Kidney capillary endothelial cell (primary cell): ENCODE measurements at regions not wholly inside any gene's neighbourhood (a gene's known extent, or its start where the extent isn't known, plus 50 kb on each side); places are given as distances from the start of the nearest gene placed in this dataset.
"Not testable (repeated sequence)": the region's sequence is repeated elsewhere in the genome, so short reads cannot be mapped to it uniquely, and the experiment has no call there.

Experiments
- DNase-seq: peaks from one replicate; pipeline ENCODE4 v3.0.0-alpha.2; 2018; ENCODE audit warnings: low spot score

- not testable (repeated sequence) for DNase-seq
Observed at GRCh38 chr14:27799066-27800028, 967.2 kb upstream of the FOXG1 start.

GRCh38 chr14:27817746-27818430 lies 948.7 kb upstream of the FOXG1 start:
- not testable (repeated sequence) for DNase-seq

- not testable (repeated sequence) for DNase-seq
Observed at GRCh38 chr14:27826149-27826548, 940.4 kb upstream of the FOXG1 start.

- DNase-seq, result not testable (repeated sequence)
Observed at GRCh38 chr14:27831978-27832377, 934.6 kb upstream of the FOXG1 start.

GRCh38 chr14:27833001-27833400 lies 933.6 kb upstream of the FOXG1 start:
- not testable (repeated sequence) for DNase-seq

- no peak for DNase-seq
Observed at GRCh38 chr14:27836386-27836785, 930.2 kb upstream of the FOXG1 start.

GRCh38 chr14:27845241-27845850 lies 921.2 kb upstream of the FOXG1 start:
- no peak for DNase-seq

GRCh38 chr14:27845902-27846301 lies 920.7 kb upstream of the FOXG1 start:
- DNase-seq, result no peak

GRCh38 chr14:27847480-27847879 lies 919.1 kb upstream of the FOXG1 start:
- DNase-seq, result not testable (repeated sequence)

GRCh38 chr14:27849193-27849592 lies 917.4 kb upstream of the FOXG1 start:
- not testable (repeated sequence) for DNase-seq

GRCh38 chr14:27862684-27863083 lies 903.9 kb upstream of the FOXG1 start:
- no peak for DNase-seq

GRCh38 chr14:27863166-27863565 lies 903.4 kb upstream of the FOXG1 start:
- DNase-seq, result no peak

GRCh38 chr14:27881063-27881462 lies 885.5 kb upstream of the FOXG1 start:
- DNase-seq, result no peak

- no peak for DNase-seq
Observed at GRCh38 chr14:27881646-27882045, 884.9 kb upstream of the FOXG1 start.

- no peak for DNase-seq
Observed at GRCh38 chr14:27886256-27886655, 880.3 kb upstream of the FOXG1 start.

GRCh38 chr14:27890259-27890658 lies 876.3 kb upstream of the FOXG1 start:
- DNase-seq, result no peak

GRCh38 chr14:27908484-27908883 lies 858.1 kb upstream of the FOXG1 start:
- not testable (repeated sequence) for DNase-seq

- DNase-seq, result no peak
Observed at GRCh38 chr14:27916326-27916725, 850.3 kb upstream of the FOXG1 start.

- no peak for DNase-seq
Observed at GRCh38 chr14:27917896-27918295, 848.7 kb upstream of the FOXG1 start.

GRCh38 chr14:27927519-27927918 lies 839.1 kb upstream of the FOXG1 start:
- DNase-seq, result no peak

- DNase-seq, result no peak
Observed at GRCh38 chr14:27929797-27930347, 836.7 kb upstream of the FOXG1 start.

GRCh38 chr14:27938392-27938791 lies 828.2 kb upstream of the FOXG1 start:
- no peak for DNase-seq
